Sigmoid colon (tissue), 3 donors: ENCODE measurements at regions not wholly inside any gene's neighbourhood (a gene's known extent, or its start where the extent isn't known, plus 50 kb on each side); places are given as distances from the start of the nearest gene placed in this dataset.

ENCODE experiments used
- CTCF ChIP-seq, 4 experiments: fragments of 450-650 bp in 3 of 4; fragments of 200-600 bp in 1 of 4; IDR thresholded peaks; one replicate each; pipeline ENCODE4 v1.5.1; 2016 to 2019; ENCODE audit warnings: antibody characterized with exemption in 4 of 4, mild to moderate bottlenecking in 3 of 4, moderate library complexity in 2 of 4
- POLR2A ChIP-seq, 2 donors: fragments of 450-650 bp; IDR thresholded peaks; one replicate each; pipeline ENCODE4 v1.6.1; 2016; ENCODE audit warnings: antibody characterized with exemption in 2 of 2, mild to moderate bottlenecking in 2 of 2, moderate library complexity in 2 of 2

GRCh38 chr11:70823771-70824170 is 425.4 kb downstream of the CTTN start:
- no peak for TF ChIP-seq CTCF (IDR thresholded peaks at IDR 0.05)
- no peak for TF ChIP-seq POLR2A (IDR thresholded peaks at IDR 0.05)
